BJ (cell line): ENCODE measurements at regions not wholly inside any gene's neighbourhood (a gene's known extent, or its start where the extent isn't known, plus 50 kb on each side); places are given as distances from the start of the nearest gene placed in this dataset.

Source experiments
- CTCF ChIA-PET: fragments of 350-600 bp; formaldehyde crosslinking; extraction: SDS; loops from one replicate; lab custom pipeline; 2021; ENCODE audit warnings: antibody characterized with exemption, inconsistent platforms; lab: Yijun Ruan, JAX
- POLR2A ChIA-PET: fragments of 300-600 bp; sonication (Branson Sonifier 250); formaldehyde crosslinking; extraction: SDS; loops from one replicate; lab custom pipeline; 2021; ENCODE audit warnings: antibody characterized with exemption; lab: Charles Lee
- DNase-seq: peaks from one replicate; pipeline ENCODE4 v3.0.0-alpha.2; 2011; ENCODE audit warnings: low read depth
- H3K27me3 ChIP-seq: 2 replicates; pipeline ENCODE4 v1.6.0; 2011; ENCODE audit warnings: low read length; ENCODE audit not compliant: control insufficient read depth, insufficient read depth
- H3K36me3 ChIP-seq: 2 replicates; pipeline ENCODE4 v1.5.1; 2011; ENCODE audit warnings: low read length; ENCODE audit not compliant: control insufficient read depth, insufficient read depth
- H3K4me3 ChIP-seq: 2 replicates; pipeline ENCODE4 v1.5.1; 2011; ENCODE audit warnings: low read depth, mild to moderate bottlenecking, control low read depth, low read length
- CTCF ChIP-seq: IDR thresholded peaks from 2 replicates; pipeline ENCODE4 v1.5.1; 2011; ENCODE audit warnings: low read depth, mild to moderate bottlenecking, control low read depth, inconsistent platforms, low read length, moderate library complexity; ENCODE audit not compliant: insufficient read depth

GRCh38 chr14:26334288-26334687, 263.5 kb downstream of the NOVA1 start:
- H3K27me3 ChIP-seq: no peaks in the 10 kb centered on the region
- no peaks in the 10 kb centered on the region for H3K36me3 ChIP-seq
- H3K4me3 ChIP-seq: no peak overlapping the region
- no peak for DNase-seq
- ChIA-PET CTCF (interaction anchor here (1.0 kb wide), 1 partner anchor 14 kb away, joined by 4 read pairs; no protein-coding TSS in a partner anchor), POLR2A (no interaction called here)
- TF ChIP-seq CTCF: no peak

GRCh38 chr14:26332966-26333365, 264.9 kb downstream of the NOVA1 start:
- Histone ChIP-seq H3K36me3 (no peaks in the 10 kb centered on the region), H3K4me3 (no peak overlapping the region), H3K27me3 (no peaks in the 10 kb centered on the region)
- ChIA-PET CTCF (no interaction called here), POLR2A (no interaction called here)
- no peak for DNase-seq
- TF ChIP-seq CTCF: no peak

GRCh38 chr14:26330982-26331381, 266.9 kb downstream of the NOVA1 start:
- no peak overlapping the region for H3K4me3 ChIP-seq
- no peaks in the 10 kb centered on the region for H3K36me3 ChIP-seq
- no peaks in the 10 kb centered on the region for H3K27me3 ChIP-seq
- TF ChIP-seq CTCF: no peak
- CTCF ChIA-PET: no interaction called here
- DNase-seq: no peak
- POLR2A ChIA-PET: no interaction called here

GRCh38 chr14:26328791-26329190, 269.0 kb downstream of the NOVA1 start:
- no peak overlapping the region for H3K4me3 ChIP-seq
- no peak for TF ChIP-seq CTCF
- DNase-seq: no peak
- ChIA-PET POLR2A (no interaction called here), CTCF (interaction anchor here (1.3 kb wide), 1 partner anchor 15 kb away, joined by 4 read pairs; no protein-coding TSS in a partner anchor)
- no peaks in the 10 kb centered on the region for H3K27me3 ChIP-seq
- no peaks in the 10 kb centered on the region for H3K36me3 ChIP-seq

- CTCF ChIA-PET: no interaction called here
These were observed 274.0 kb downstream of the NOVA1 start for GRCh38 chr14:26323869-26324268.

More at GRCh38 chr14:26323869-26324268, 274.0 kb downstream of the NOVA1 start:
- DNase-seq: no peak
- POLR2A ChIA-PET: no interaction called here
- no peaks in the 10 kb centered on the region for H3K36me3 ChIP-seq
- no peak for TF ChIP-seq CTCF
- no peaks in the 10 kb centered on the region for H3K27me3 ChIP-seq
- H3K4me3 ChIP-seq: no peak overlapping the region
